ENCODE measurements at regions not wholly inside any gene's neighbourhood (a gene's known extent, or its start where the extent isn't known, plus 50 kb on each side); places are given as distances from the start of the nearest gene placed in this dataset.

GRCh38 chr1:80759354-80759753 lies 1041.4 kb upstream of the ADGRL2 start:
- no peaks in the 10 kb centered on the region for H3K36me3 ChIP-seq
- 95% methylated on average over 1 of the region's 1 CpG for WGBS
- no peak overlapping the region for H3K4me3 ChIP-seq
- TF ChIP-seq POLR2A (IDR thresholded peaks at IDR 0.05; ENCODE audit: low read depth) (no peak), CTCF (IDR thresholded peaks at IDR 0.05) (no peak), POLR2AphosphoS5 (IDR thresholded peaks at IDR 0.05) (no peak), EP300 (IDR thresholded peaks at IDR 0.05) (no peak)
- no peak for DNase-seq (ENCODE audit: extremely low spot score)
- no peaks in the 10 kb centered on the region for H3K27me3 ChIP-seq
- no peaks in the 10 kb centered on the region for H3K9me3 ChIP-seq
- intact Hi-C loops (cut with DNase I): no loop called here
- no peak overlapping the region for H3K27ac ChIP-seq (replicated peaks in 1 of 4)
- H3K4me1 ChIP-seq: no peaks in the 10 kb centered on the region

- TF ChIP-seq POLR2AphosphoS5 (IDR thresholded peaks at IDR 0.05): no peak
- no peak for TF ChIP-seq CTCF (IDR thresholded peaks at IDR 0.05)
- TF ChIP-seq POLR2A (IDR thresholded peaks at IDR 0.05; ENCODE audit: low read depth): no peak
- no peak for TF ChIP-seq EP300 (IDR thresholded peaks at IDR 0.05)
- no peaks in the 10 kb centered on the region for H3K4me1 ChIP-seq
- H3K4me3 ChIP-seq: no peak overlapping the region
- H3K36me3 ChIP-seq: no peaks in the 10 kb centered on the region
- no peaks in the 10 kb centered on the region for H3K9me3 ChIP-seq
- no peak overlapping the region for H3K27ac ChIP-seq (replicated peaks in 1 of 4)
- intact Hi-C loops (cut with DNase I): no loop called here
- no peaks in the 10 kb centered on the region for H3K27me3 ChIP-seq
- no peak for DNase-seq (ENCODE audit: extremely low spot score)
- WGBS: 86% methylated on average over 2 of the region's 2 CpGs
Measured at GRCh38 chr1:80755944-80756343, 1044.8 kb upstream of the ADGRL2 start.

- intact Hi-C loops (cut with DNase I): no loop called here
- no peaks in the 10 kb centered on the region for H3K4me1 ChIP-seq
- TF ChIP-seq POLR2AphosphoS5 (IDR thresholded peaks at IDR 0.05) (no peak), CTCF (IDR thresholded peaks at IDR 0.05) (no peak)
- WGBS: 90% methylated on average over 2 of the region's 2 CpGs
- no peak overlapping the region for H3K4me3 ChIP-seq
- no peak overlapping the region for H3K27ac ChIP-seq (replicated peaks in 1 of 4)
- H3K27me3 ChIP-seq: no peaks in the 10 kb centered on the region
- no peaks in the 10 kb centered on the region for H3K36me3 ChIP-seq
- no peak for DNase-seq (ENCODE audit: extremely low spot score)
- no peaks in the 10 kb centered on the region for H3K9me3 ChIP-seq
Measured at GRCh38 chr1:80751204-80751603, 1049.5 kb upstream of the ADGRL2 start.

- H3K4me1 ChIP-seq: peaks cover 0 to 3% (median 0%) of the 10 kb centered on the region in 4 donors
- no peak for DNase-seq (ENCODE audit: extremely low spot score)
- H3K4me3 ChIP-seq: no peak overlapping the region
- H3K27me3 ChIP-seq: no peaks in the 10 kb centered on the region
- peaks cover 0 to 7% (median 0%) of the 10 kb centered on the region in 4 donors for H3K9me3 ChIP-seq
- WGBS: 81% methylated on average over 3 of the region's 3 CpGs
- no peak overlapping the region for H3K27ac ChIP-seq (replicated peaks in 1 of 4)
- intact Hi-C loops (cut with DNase I): no loop called here
- no peaks in the 10 kb centered on the region for H3K36me3 ChIP-seq
- TF ChIP-seq POLR2AphosphoS5 (IDR thresholded peaks at IDR 0.05) (no peak), CTCF (IDR thresholded peaks at IDR 0.05) (no peak), EP300 (IDR thresholded peaks at IDR 0.05) (no peak), POLR2A (IDR thresholded peaks at IDR 0.05; ENCODE audit: low read depth) (no peak)
Measured at GRCh38 chr1:80731241-80731894, 1069.4 kb upstream of the ADGRL2 start.

- Histone ChIP-seq H3K9me3 (no peaks in the 10 kb centered on the region), H3K36me3 (no peaks in the 10 kb centered on the region), H3K27ac (replicated peaks in 1 of 4) (no peak overlapping the region), H3K4me1 (no peaks in the 10 kb centered on the region), H3K27me3 (no peaks in the 10 kb centered on the region), H3K4me3 (no peak overlapping the region)
- TF ChIP-seq POLR2AphosphoS5 (IDR thresholded peaks at IDR 0.05) (no peak), EP300 (IDR thresholded peaks at IDR 0.05) (no peak), CTCF (IDR thresholded peaks at IDR 0.05) (no peak), POLR2A (IDR thresholded peaks at IDR 0.05; ENCODE audit: low read depth) (no peak)
- DNase-seq (ENCODE audit: extremely low spot score): no peak
- WGBS: 100% methylated on average over 1 of the region's 2 CpGs
- intact Hi-C loops (cut with DNase I): no loop called here
Measured at GRCh38 chr1:80722611-80723010, 1078.1 kb upstream of the ADGRL2 start.
